Endothelial cell of umbilical vein (primary cell): ENCODE measurements at regions not wholly inside any gene's neighbourhood (a gene's known extent, or its start where the extent isn't known, plus 50 kb on each side); places are given as distances from the start of the nearest gene placed in this dataset.
"Not testable (repeated sequence)": the region's sequence is repeated elsewhere in the genome, so short reads cannot be mapped to it uniquely, and the experiment has no call there.

Source experiments
- BruUV-seq: library from RNA; stranded (reverse); fragments of 400-500 nt; replicated peaks from 2 replicates; lab custom pipeline; 2021; lab: Mats Ljungman, UMichigan
- CTCF ChIA-PET: fragments of 300-600, 350-600 bp; sonication (Branson Sonifier 250); formaldehyde crosslinking; loops from one replicate; lab custom pipeline; 2021; ENCODE audit warnings: antibody characterized with exemption, inconsistent platforms; lab: Charles Lee
- POLR2A ChIA-PET: fragments of 300-600, 350-600 bp; sonication (Branson Sonifier 250); formaldehyde crosslinking; loops from one replicate; lab custom pipeline; 2021; ENCODE audit warnings: antibody characterized with exemption, inconsistent platforms; lab: Charles Lee
- DNase-seq: peaks from one replicate; pipeline ENCODE4 v3.0.0-alpha.2; 2011; ENCODE audit warnings: low read depth, low spot score
- FAIRE-seq: peaks from 2 replicates; lab custom pipeline; 2011; peaks lifted over from hg19 to GRCh38; lab: Jason Lieb, UNC
- H2AFZ ChIP-seq: 2 replicates; pipeline ENCODE4 v1.6.0; 2012; ENCODE audit warnings: low read depth, low read length, control low read depth, inconsistent platforms
- H3K27ac ChIP-seq: 2 replicates; pipeline ENCODE4 v1.5.1; 2011; ENCODE audit warnings: low read depth, mild to moderate bottlenecking, control low read depth, low read length, moderate library complexity; ENCODE audit not compliant: insufficient read depth
- H3K27me3 ChIP-seq, 2 experiments: 2 replicates each; pipeline versions ENCODE4 v1.6.0 to v1.6.1; 2011; ENCODE audit warnings: low read length in 2 of 2, mixed read lengths in 1 of 2; ENCODE audit not compliant: control insufficient read depth in 2 of 2, insufficient read depth in 2 of 2
- H3K36me3 ChIP-seq, 2 experiments: 2 replicates in 1 of 2; 3 replicates in 1 of 2; pipeline ENCODE4 v1.5.1; 2011; ENCODE audit warnings: low read length in 2 of 2, mild to moderate bottlenecking in 1 of 2, moderate library complexity in 1 of 2; ENCODE audit not compliant: control insufficient read depth in 2 of 2, insufficient read depth in 2 of 2; ENCODE audit errors: extremely low read depth in 1 of 2
- H3K4me1 ChIP-seq: 3 replicates; pipeline ENCODE4 v1.5.1; 2011; ENCODE audit warnings: mild to moderate bottlenecking, low read length; ENCODE audit not compliant: control insufficient read depth, insufficient read depth; ENCODE audit errors: extremely low read depth
- H3K4me2 ChIP-seq: 2 replicates; pipeline ENCODE4 v1.6.1; 2011; ENCODE audit warnings: low read length, control low read depth, mixed read lengths; ENCODE audit not compliant: insufficient read depth
- H3K4me3 ChIP-seq, 3 experiments: fragments of 200-600 bp in 1 of 3; sonication (generic), shearing (Covaris generic) in 1 of 3; replicated peaks in 1 of 3; 2 replicates each; pipeline ENCODE4 v1.5.1; 2011 to 2016; ENCODE audit warnings: control low read depth in 3 of 3, low read length in 3 of 3, mild to moderate bottlenecking in 2 of 3, inconsistent platforms in 1 of 3, low read depth in 1 of 3, moderate library complexity in 1 of 3; ENCODE audit not compliant: insufficient read depth in 1 of 3
- H3K79me2 ChIP-seq: 2 replicates; pipeline ENCODE4 v1.6.0; 2012; ENCODE audit warnings: low read length, inconsistent platforms; ENCODE audit not compliant: control insufficient read depth, insufficient read depth
- H3K9ac ChIP-seq: replicated peaks from 2 replicates; pipeline ENCODE3; 2011; ENCODE audit warnings: low read length, control low read depth; ENCODE audit not compliant: insufficient read depth; ENCODE audit errors: extremely low read depth
- H3K9me1 ChIP-seq: replicated peaks from 3 replicates; pipeline ENCODE4 v1.6.0; 2011; ENCODE audit warnings: mild to moderate bottlenecking, low read length; ENCODE audit not compliant: control insufficient read depth, insufficient read depth; ENCODE audit errors: extremely low read depth
- H3K9me3 ChIP-seq: replicated peaks from 2 replicates; pipeline ENCODE4 v1.5.1; 2012; ENCODE audit warnings: low read length, inconsistent platforms; ENCODE audit not compliant: control insufficient read depth, insufficient read depth
- H4K20me1 ChIP-seq: replicated peaks from 2 replicates; pipeline ENCODE3; 2011; ENCODE audit warnings: mild to moderate bottlenecking, low read length; ENCODE audit not compliant: control insufficient read depth, insufficient read depth; ENCODE audit errors: extremely low read depth
- EZH2 ChIP-seq: IDR thresholded peaks from 2 replicates; pipeline ENCODE4 v1.6.1; 2012; ENCODE audit warnings: borderline replicate concordance, low read depth, mild to moderate bottlenecking, moderate library complexity, low read length, inconsistent platforms; ENCODE audit not compliant: severe bottlenecking
- FOS ChIP-seq: IDR thresholded peaks from 2 replicates; pipeline ENCODE4 v1.6.1; 2011; ENCODE audit warnings: mild to moderate bottlenecking, low read length, moderate library complexity, borderline replicate concordance; ENCODE audit not compliant: insufficient read depth
- GATA2 ChIP-seq: IDR thresholded peaks from 2 replicates; pipeline ENCODE4 v1.7.0; 2011; ENCODE audit warnings: low read depth, mild to moderate bottlenecking, moderate library complexity, mixed read lengths, low read length; ENCODE audit not compliant: insufficient read length, insufficient read depth
- JUN ChIP-seq: IDR thresholded peaks from 2 replicates; pipeline ENCODE4 v1.6.1; 2011; ENCODE audit warnings: borderline replicate concordance, low read depth; ENCODE audit not compliant: insufficient read length, insufficient read depth
- MYC ChIP-seq: IDR thresholded peaks from one replicate; pipeline ENCODE4 v1.6.1; 2011; ENCODE audit warnings: mild to moderate bottlenecking, low read depth, low read length
- POLR2A ChIP-seq: IDR thresholded peaks from 2 replicates; pipeline ENCODE4 v1.6.1; 2012; ENCODE audit warnings: low read depth, mild to moderate bottlenecking, control low read depth, low read length
- POLR2AphosphoS5 ChIP-seq: IDR thresholded peaks from 2 replicates; pipeline ENCODE4 v1.6.1; 2012; ENCODE audit warnings: low read depth, mild to moderate bottlenecking, control low read depth, low read length, moderate library complexity; ENCODE audit not compliant: insufficient read depth
- dilution Hi-C: fragments of 300-500 bp; cut with MboI; formaldehyde crosslinking; loops from one replicate; pipeline ENCODE4 v1.15.0; 2019; ENCODE audit warnings: low sequenced_read_pairs; ENCODE audit not compliant: extremely low pct_ligation_motif_present
- intact Hi-C: fragments of 100-400 bp; cut with micrococcal nuclease; formaldehyde crosslinking; loops from one replicate; pipeline ENCODE4 v1.10.0; 2022
- TF ChIP-seq, protein P1 (sequence below), 2 donors: IDR thresholded peaks; 1 replicate in 1 of 2; 2 replicates in 1 of 2; pipeline ENCODE4 v1.5.1; 2011; ENCODE audit warnings: low read length in 2 of 2, mild to moderate bottlenecking in 2 of 2, moderate library complexity in 2 of 2, control low read depth in 1 of 2, inconsistent platforms in 1 of 2, low read depth in 1 of 2; ENCODE audit not compliant: insufficient read depth in 1 of 2; ENCODE audit errors: extremely low read depth in 1 of 2
- TF ChIP-seq, protein P2 (sequence below): IDR thresholded peaks from 2 replicates; pipeline ENCODE4 v1.6.1; 2011; ENCODE audit not compliant: insufficient read depth, insufficient read length

DNA sequence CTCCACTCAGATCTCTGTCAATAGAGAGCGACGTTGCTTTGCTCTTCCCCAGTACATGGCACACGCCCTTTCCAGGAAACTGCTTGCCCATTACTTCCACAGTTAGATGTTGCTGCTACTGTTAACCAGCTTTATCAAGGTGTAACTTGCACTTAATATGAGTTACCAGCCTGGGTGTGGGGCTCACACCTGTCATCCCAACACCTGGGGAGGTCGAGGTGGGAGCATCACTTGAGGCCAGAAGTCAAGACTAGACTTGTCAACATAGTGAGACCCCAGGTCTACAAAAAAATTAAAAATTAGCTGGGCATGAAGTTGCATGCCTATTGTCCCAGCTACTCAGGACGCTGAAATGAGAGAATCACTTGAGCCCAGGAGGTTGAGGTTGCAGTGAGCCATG, 177.1 kb upstream of the B3GAT1 start:
- dilution Hi-C loops, result no loop called here
- ChIA-PET CTCF (no interaction called here), POLR2A (no interaction called here)
- Histone ChIP-seq H3K27ac (no peak overlapping the region), H4K20me1 (no peaks in the 10 kb centered on the region), H3K4me1 (no peaks in the 10 kb centered on the region), H3K9ac (no peak overlapping the region), H2AFZ (no peak overlapping the region), H3K36me3 (no peaks in the 10 kb centered on the region), H3K4me3 (no peak overlapping the region), H3K9me1 (no peaks in the 10 kb centered on the region), H3K79me2 (no peaks in the 10 kb centered on the region), H3K4me2 (no peak overlapping the region), H3K9me3 (no peaks in the 10 kb centered on the region), H3K27me3 (no peaks in the 10 kb centered on the region)
- no peak for FAIRE-seq
- BruUV-seq, result no TSS peak
- TF ChIP-seq FOS, result no peak
- TF ChIP-seq, protein P1, sequence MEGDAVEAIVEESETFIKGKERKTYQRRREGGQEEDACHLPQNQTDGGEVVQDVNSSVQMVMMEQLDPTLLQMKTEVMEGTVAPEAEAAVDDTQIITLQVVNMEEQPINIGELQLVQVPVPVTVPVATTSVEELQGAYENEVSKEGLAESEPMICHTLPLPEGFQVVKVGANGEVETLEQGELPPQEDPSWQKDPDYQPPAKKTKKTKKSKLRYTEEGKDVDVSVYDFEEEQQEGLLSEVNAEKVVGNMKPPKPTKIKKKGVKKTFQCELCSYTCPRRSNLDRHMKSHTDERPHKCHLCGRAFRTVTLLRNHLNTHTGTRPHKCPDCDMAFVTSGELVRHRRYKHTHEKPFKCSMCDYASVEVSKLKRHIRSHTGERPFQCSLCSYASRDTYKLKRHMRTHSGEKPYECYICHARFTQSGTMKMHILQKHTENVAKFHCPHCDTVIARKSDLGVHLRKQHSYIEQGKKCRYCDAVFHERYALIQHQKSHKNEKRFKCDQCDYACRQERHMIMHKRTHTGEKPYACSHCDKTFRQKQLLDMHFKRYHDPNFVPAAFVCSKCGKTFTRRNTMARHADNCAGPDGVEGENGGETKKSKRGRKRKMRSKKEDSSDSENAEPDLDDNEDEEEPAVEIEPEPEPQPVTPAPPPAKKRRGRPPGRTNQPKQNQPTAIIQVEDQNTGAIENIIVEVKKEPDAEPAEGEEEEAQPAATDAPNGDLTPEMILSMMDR (IDR thresholded peaks at IDR 0.05; ENCODE audit: extremely low read depth in 1 of 2, insufficient read depth in 1 of 2, low read depth in 1 of 2, low read length in 2 of 2), result no peak
- no peak for TF ChIP-seq JUN
- TF ChIP-seq EZH2, result no peak
- TF ChIP-seq GATA2, result no peak
- no peak for TF ChIP-seq POLR2AphosphoS5
- TF ChIP-seq MYC, result no peak
- TF ChIP-seq POLR2A, result no peak
- TF ChIP-seq, protein P2, sequence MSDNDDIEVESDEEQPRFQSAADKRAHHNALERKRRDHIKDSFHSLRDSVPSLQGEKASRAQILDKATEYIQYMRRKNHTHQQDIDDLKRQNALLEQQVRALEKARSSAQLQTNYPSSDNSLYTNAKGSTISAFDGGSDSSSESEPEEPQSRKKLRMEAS, result no peak
- no peak for DNase-seq
- intact Hi-C loops, result no loop called here

DNA sequence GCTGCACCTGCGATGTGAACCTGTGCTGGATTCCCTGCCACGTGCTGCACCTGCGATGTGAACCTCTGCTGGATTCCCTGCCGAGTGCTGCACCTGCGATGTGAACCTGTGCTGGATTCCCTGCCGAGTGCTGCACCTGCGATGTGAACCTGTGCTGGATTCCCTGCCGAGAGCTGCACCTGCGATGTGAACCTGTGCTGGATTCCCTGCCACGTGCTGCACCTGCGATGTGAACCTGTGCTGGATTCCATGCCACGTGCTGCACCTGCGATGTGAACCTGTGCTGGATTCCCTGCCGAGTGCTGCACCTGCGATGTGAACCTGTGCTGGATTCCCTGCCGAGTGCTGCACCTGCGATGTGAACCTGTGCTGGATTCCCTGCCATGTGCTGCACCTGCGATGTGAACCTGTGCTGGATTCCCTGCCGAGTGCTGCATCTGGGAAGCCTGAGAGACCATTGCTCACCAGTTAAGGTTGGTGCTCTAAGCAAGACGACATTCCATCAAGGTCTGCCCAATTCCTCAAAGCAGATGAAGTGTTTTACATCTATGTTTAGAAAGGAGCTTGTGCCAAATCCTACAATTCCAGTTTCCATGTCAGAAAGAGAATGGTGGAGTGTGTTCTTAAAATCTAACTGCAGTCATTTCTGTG, 176.5 kb upstream of the B3GAT1 start:
- dilution Hi-C loops, H3K27me3 ChIP-seq, DNase-seq, H4K20me1 ChIP-seq, H3K27ac ChIP-seq, FAIRE-seq, H3K79me2 ChIP-seq, POLR2A ChIA-PET, H3K4me1 ChIP-seq, intact Hi-C loops, H2AFZ ChIP-seq, H3K4me2 ChIP-seq, H3K9me3 ChIP-seq, BruUV-seq, H3K4me3 ChIP-seq, H3K9ac ChIP-seq, H3K36me3 ChIP-seq, H3K9me1 ChIP-seq, CTCF ChIA-PET: not testable (repeated sequence)
